ENCODE measurements at regions not wholly inside any gene's neighbourhood (a gene's known extent, or its start where the extent isn't known, plus 50 kb on each side); places are given as distances from the start of the nearest gene placed in this dataset.

- no peak for TF ChIP-seq POLR2AphosphoS5 (IDR thresholded peaks at IDR 0.05; ENCODE audit: low read depth, low read length)
- TF ChIP-seq TAF1 (IDR thresholded peaks at IDR 0.05; ENCODE audit: borderline replicate concordance, low read depth, low read length) = no peak
- no peak for TF ChIP-seq POLR2A (IDR thresholded peaks at IDR 0.05; ENCODE audit: low read depth, low read length)
These were observed 315.4 kb upstream of the KLF6 start for GRCh38 chr10:4100380-4100779.

All from GM12892 (cell line).